T-cell (primary cell): ENCODE measurements at regions not wholly inside any gene's neighbourhood (a gene's known extent, or its start where the extent isn't known, plus 50 kb on each side); places are given as distances from the start of the nearest gene placed in this dataset.

Experiments used
- ATAC-seq, 4 experiments: fragments of 200-7000 bp in 3 of 4; fragments of 150-1000 bp in 1 of 4; cut with Tn5 transposase; replicated peaks in 1 of 4; 1 replicate in 3 of 4; 2 replicates in 1 of 4; pipeline ENCODE4 v1.10.0; 2021; ENCODE audit warnings: moderate library complexity in 3 of 4, mild to moderate bottlenecking in 2 of 4, moderate number of reproducible peaks in 1 of 4
- CTCF ChIA-PET, 2 donors: fragments of 300-600 bp; sonication (Branson Sonifier 250); formaldehyde crosslinking; loops; one replicate each; lab custom pipeline; 2022; ENCODE audit warnings: antibody characterized with exemption in 2 of 2; lab: Charles Lee
- POLR2A ChIA-PET, 2 donors: fragments of 300-600 bp; sonication (Branson Sonifier 250); formaldehyde crosslinking; loops; one replicate each; lab custom pipeline; 2022; ENCODE audit warnings: antibody characterized with exemption in 2 of 2; lab: Charles Lee
- DNase-seq, 35 experiments: peaks; one replicate each; pipeline versions ENCODE4 v3.0.0 to v3.0.0-alpha.2; 2013 to 2023
- H3K27ac ChIP-seq: one replicate; pipeline ENCODE4 v1.5.1; 2013; ENCODE audit warnings: low read length
- H3K27me3 ChIP-seq, 2 experiments: replicated peaks in 1 of 2; 1 replicate in 1 of 2; 2 replicates in 1 of 2; pipeline versions ENCODE4 v1.6.1 to v1.7.0; 2013; ENCODE audit warnings: low read length in 1 of 2, mixed read lengths in 1 of 2; ENCODE audit not compliant: control insufficient read depth in 2 of 2, insufficient read depth in 2 of 2; ENCODE audit errors: extremely low read depth in 1 of 2
- H3K36me3 ChIP-seq, 2 donors: 1 replicate in 1 of 2; 2 replicates in 1 of 2; pipeline versions ENCODE4 v1.6.1 to v1.7.0; 2013; ENCODE audit warnings: low read length in 1 of 2; ENCODE audit not compliant: control insufficient read depth in 2 of 2, insufficient read depth in 1 of 2; ENCODE audit errors: extremely low read depth in 1 of 2
- H3K4me1 ChIP-seq, 2 experiments: 1 replicate in 1 of 2; 2 replicates in 1 of 2; pipeline versions ENCODE4 v1.6.1 to v1.7.0; 2013; ENCODE audit warnings: low read length in 2 of 2, mixed read lengths in 1 of 2; ENCODE audit not compliant: insufficient read depth in 2 of 2, control insufficient read depth in 1 of 2; ENCODE audit errors: extremely low read depth in 1 of 2
- H3K4me3 ChIP-seq, 2 donors: 1 replicate in 1 of 2; 2 replicates in 1 of 2; pipeline versions ENCODE4 v1.5.1 to v1.7.0; 2013; ENCODE audit warnings: mild to moderate bottlenecking in 2 of 2, low read length in 1 of 2, moderate library complexity in 1 of 2; ENCODE audit not compliant: control insufficient read depth in 1 of 2; ENCODE audit errors: extremely low read depth in 1 of 2
- H3K9me3 ChIP-seq: 2 replicates; pipeline ENCODE4 v1.7.0; 2013
- H3K27ac Mint-ChIP-seq, 2 donors: one replicate each; pipeline ENCODE4 v1.8.0; 2020 to 2021; ENCODE audit warnings: mild to moderate bottlenecking in 2 of 2, mixed read lengths in 2 of 2
- H3K27me3 Mint-ChIP-seq, 2 donors: one replicate each; pipeline ENCODE4 v1.8.0; 2021 to 2022; ENCODE audit warnings: mixed read lengths in 2 of 2
- H3K36me3 Mint-ChIP-seq: one replicate; pipeline ENCODE4 v1.8.0; 2021; ENCODE audit warnings: mixed read lengths
- H3K4me1 Mint-ChIP-seq, 3 donors: one replicate each; pipeline ENCODE4 v1.8.0; 2020 to 2022; ENCODE audit warnings: mixed read lengths in 3 of 3, mild to moderate bottlenecking in 1 of 3
- H3K4me3 Mint-ChIP-seq, 3 donors: one replicate each; pipeline ENCODE4 v1.8.0; 2020 to 2022; ENCODE audit warnings: mild to moderate bottlenecking in 3 of 3, mixed read lengths in 3 of 3, moderate library complexity in 3 of 3
- H3K9me3 Mint-ChIP-seq, 3 donors: one replicate each; pipeline ENCODE4 v1.8.0; 2020 to 2022; ENCODE audit warnings: mixed read lengths in 3 of 3
- WGBS: methylation state at CpG from one replicate; pipeline ENCODE4 v1.1.5; 2013; ENCODE audit warnings: missing lambda C conversion rate; ENCODE audit not compliant: insufficient coverage; 5-methylcytosine and 5-hydroxymethylcytosine counted together

- 60% methylated on average over 5 of the region's 11 CpGs for WGBS
- DNase-seq = no peak
- no peak overlapping the region for H3K27ac Mint-ChIP-seq
- no peaks in the 10 kb centered on the region for H3K9me3 ChIP-seq
- H3K36me3 ChIP-seq = no peaks in the 10 kb centered on the region
- H3K27me3 ChIP-seq = peaks cover 0 to 24% of the 10 kb centered on the region in 2 experiments
- H3K4me3 Mint-ChIP-seq = no peak overlapping the region
- CTCF ChIA-PET = no interaction called here
- no peak overlapping the region for H3K27ac ChIP-seq
- no peak for ATAC-seq
- H3K36me3 Mint-ChIP-seq = no peaks in the 10 kb centered on the region
- no peaks in the 10 kb centered on the region for H3K4me1 Mint-ChIP-seq
- H3K9me3 Mint-ChIP-seq = no peaks in the 10 kb centered on the region
- H3K27me3 Mint-ChIP-seq = peaks cover 16 to 32% of the 10 kb centered on the region in 2 donors
- POLR2A ChIA-PET = no interaction called here
- no peak overlapping the region for H3K4me3 ChIP-seq
- no peaks in the 10 kb centered on the region for H3K4me1 ChIP-seq
Measured at GRCh38 chr1:22239378-22239777, 96.5 kb upstream of the WNT4 start.

GRCh38 chr1:22241250-22241649, 98.4 kb upstream of the WNT4 start:
- no peaks in the 10 kb centered on the region for H3K9me3 Mint-ChIP-seq
- H3K36me3 ChIP-seq = no peaks in the 10 kb centered on the region
- no peaks in the 10 kb centered on the region for H3K36me3 Mint-ChIP-seq
- H3K4me3 ChIP-seq = no peak overlapping the region
- WGBS = no CpG with 5 or more reads among the region's 3 CpGs
- DNase-seq (no peak), ATAC-seq (no peak)
- H3K4me3 Mint-ChIP-seq = no peak overlapping the region
- H3K27me3 ChIP-seq = peaks cover 0 to 25% of the 10 kb centered on the region in 2 experiments
- no peaks in the 10 kb centered on the region for H3K4me1 ChIP-seq
- no peak overlapping the region for H3K27ac Mint-ChIP-seq
- CTCF ChIA-PET = no interaction called here
- H3K9me3 ChIP-seq = no peaks in the 10 kb centered on the region
- H3K27me3 Mint-ChIP-seq = peaks cover 7 to 25% of the 10 kb centered on the region in 2 donors
- no peak overlapping the region for H3K27ac ChIP-seq
- POLR2A ChIA-PET = no interaction called here
- no peaks in the 10 kb centered on the region for H3K4me1 Mint-ChIP-seq

- POLR2A ChIA-PET = no interaction called here
- peaks cover 7 to 24% of the 10 kb centered on the region in 2 donors for H3K27me3 Mint-ChIP-seq
- no peaks in the 10 kb centered on the region for H3K36me3 Mint-ChIP-seq
- ATAC-seq (no peak), DNase-seq (no peak)
- Histone ChIP-seq H3K9me3 (no peaks in the 10 kb centered on the region), H3K4me1 (no peaks in the 10 kb centered on the region), H3K27ac (no peak overlapping the region), H3K27me3 (peaks cover 0 to 22% of the 10 kb centered on the region in 2 experiments), H3K4me3 (no peak overlapping the region), H3K36me3 (no peaks in the 10 kb centered on the region)
- H3K27ac Mint-ChIP-seq = no peak overlapping the region
- no peak overlapping the region for H3K4me3 Mint-ChIP-seq
- no peaks in the 10 kb centered on the region for H3K4me1 Mint-ChIP-seq
- 87% methylated on average over 9 of the region's 9 CpGs for WGBS
- no peaks in the 10 kb centered on the region for H3K9me3 Mint-ChIP-seq
- CTCF ChIA-PET = no interaction called here
Measured at GRCh38 chr1:22241811-22242210, 98.9 kb upstream of the WNT4 start.

- ATAC-seq (no peak), DNase-seq (no peak)
- Histone ChIP-seq H3K9me3 (no peaks in the 10 kb centered on the region), H3K27me3 (peaks cover 0 to 43% of the 10 kb centered on the region in 2 experiments), H3K36me3 (no peaks in the 10 kb centered on the region), H3K27ac (no peak overlapping the region), H3K4me1 (no peaks in the 10 kb centered on the region), H3K4me3 (no peak overlapping the region)
- H3K9me3 Mint-ChIP-seq = no peaks in the 10 kb centered on the region
- no peaks in the 10 kb centered on the region for H3K4me1 Mint-ChIP-seq
- no peaks in the 10 kb centered on the region for H3K36me3 Mint-ChIP-seq
- peaks cover 12 to 35% of the 10 kb centered on the region in 2 donors for H3K27me3 Mint-ChIP-seq
- ChIA-PET POLR2A (no interaction called here), CTCF (no interaction called here)
- H3K4me3 Mint-ChIP-seq = no peak overlapping the region
- WGBS = 73% methylated on average over 2 of the region's 9 CpGs
- no peak overlapping the region for H3K27ac Mint-ChIP-seq
Measured at GRCh38 chr1:22245100-22245650, 102.3 kb upstream of the WNT4 start.

GRCh38 chr1:22245726-22246125, 102.8 kb upstream of the WNT4 start:
- CTCF ChIA-PET = no interaction called here
- DNase-seq (no peak), ATAC-seq (no peak)
- Mint-ChIP-seq H3K9me3 (no peaks in the 10 kb centered on the region), H3K27ac (no peak overlapping the region), H3K27me3 (peaks cover 12 to 35% of the 10 kb centered on the region in 2 donors), H3K4me3 (no peak overlapping the region), H3K4me1 (no peaks in the 10 kb centered on the region), H3K36me3 (no peaks in the 10 kb centered on the region)
- H3K36me3 ChIP-seq = no peaks in the 10 kb centered on the region
- H3K9me3 ChIP-seq = no peaks in the 10 kb centered on the region
- POLR2A ChIA-PET = no interaction called here
- H3K4me3 ChIP-seq = no peak overlapping the region
- peaks cover 0 to 48% of the 10 kb centered on the region in 2 experiments for H3K27me3 ChIP-seq
- H3K27ac ChIP-seq = no peak overlapping the region
- WGBS = 44% methylated on average over 3 of the region's 8 CpGs
- H3K4me1 ChIP-seq = no peaks in the 10 kb centered on the region

GRCh38 chr1:22246755-22247480, 104.0 kb upstream of the WNT4 start:
- Mint-ChIP-seq H3K4me1 (no peaks in the 10 kb centered on the region), H3K9me3 (no peaks in the 10 kb centered on the region), H3K4me3 (no peak overlapping the region), H3K36me3 (no peaks in the 10 kb centered on the region), H3K27ac (no peak overlapping the region), H3K27me3 (peaks cover 16 to 33% of the 10 kb centered on the region in 2 donors)
- 92% methylated on average over 2 of the region's 3 CpGs for WGBS
- Histone ChIP-seq H3K27me3 (peaks cover 0 to 54% of the 10 kb centered on the region in 2 experiments), H3K4me1 (no peaks in the 10 kb centered on the region), H3K9me3 (no peaks in the 10 kb centered on the region), H3K36me3 (no peaks in the 10 kb centered on the region), H3K4me3 (no peak overlapping the region), H3K27ac (no peak overlapping the region)
- ChIA-PET POLR2A (no interaction called here), CTCF (no interaction called here)
- ATAC-seq = no peak
- DNase-seq = no peak
